SJCRH30 (cell line): ENCODE measurements at regions not wholly inside any gene's neighbourhood (a gene's known extent, or its start where the extent isn't known, plus 50 kb on each side); places are given as distances from the start of the nearest gene placed in this dataset.
A peak's percentile ranks its signal among the peaks of the same experiment; 100 is the strongest.

ENCODE experiments used
- DNase-seq, 2 experiments: peaks; one replicate each; pipeline ENCODE4 v3.0.0-alpha.2; 2015 to 2020
- H3K27ac ChIP-seq: fragments of 250-450 bp; sonication (Bioruptor Pico); 2 replicates; pipeline ENCODE4 v1.5.1; 2020; ENCODE audit warnings: mild to moderate bottlenecking, moderate library complexity
- H3K27me3 ChIP-seq: fragments of 250-450 bp; sonication (Bioruptor Pico); 2 replicates; pipeline ENCODE4 v1.5.1; 2020; ENCODE audit warnings: mild to moderate bottlenecking, moderate library complexity
- H3K36me3 ChIP-seq: fragments of 250-450 bp; sonication (Bioruptor Pico); 2 replicates; pipeline ENCODE4 v1.5.1; 2020; ENCODE audit warnings: mild to moderate bottlenecking, moderate library complexity
- H3K4me1 ChIP-seq: fragments of 250-450 bp; sonication (Bioruptor Pico); 2 replicates; pipeline ENCODE4 v1.5.1; 2020; ENCODE audit warnings: mild to moderate bottlenecking, moderate library complexity
- H3K4me3 ChIP-seq: fragments of 250-450 bp; sonication (Bioruptor Pico); 2 replicates; pipeline ENCODE4 v1.5.1; 2020; ENCODE audit warnings: mild to moderate bottlenecking, moderate library complexity
- H3K9me3 ChIP-seq: fragments of 250-450 bp; sonication (Bioruptor Pico); replicated peaks from 2 replicates; pipeline ENCODE4 v1.5.1; 2020; ENCODE audit warnings: mild to moderate bottlenecking, moderate library complexity

GRCh38 chr1:239806897-239807296, 284.8 kb upstream of the FMN2 start:
- Histone ChIP-seq H3K4me3 (no peak overlapping the region), H3K27ac (no peak overlapping the region), H3K36me3 (no peaks in the 10 kb centered on the region), H3K9me3 (no peaks in the 10 kb centered on the region), H3K4me1 (peaks cover 21% of the 10 kb centered on the region), H3K27me3 (no peaks in the 10 kb centered on the region)
- no peak for DNase-seq

DNA sequence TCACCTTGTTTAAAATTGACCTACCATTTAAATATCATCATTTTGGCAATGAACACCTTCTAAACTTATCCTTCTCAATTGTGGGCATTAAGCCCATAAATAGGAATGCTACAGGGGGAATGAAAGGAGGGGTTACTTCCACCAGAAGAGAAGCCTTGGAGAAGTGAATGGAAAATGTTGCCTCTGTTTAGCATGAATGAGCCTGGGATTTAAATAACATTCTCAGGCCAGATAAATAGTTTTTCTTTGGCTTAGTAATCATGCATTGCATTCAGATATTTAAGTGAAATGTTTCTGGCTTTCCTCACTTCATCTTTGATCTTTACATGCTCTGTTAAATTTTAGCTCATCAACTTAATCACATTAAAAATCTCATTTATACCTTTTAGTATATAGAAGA, 284.3 kb upstream of the FMN2 start:
- H3K9me3 ChIP-seq: no peaks in the 10 kb centered on the region
- H3K36me3 ChIP-seq: no peaks in the 10 kb centered on the region
- no peak overlapping the region for H3K4me3 ChIP-seq
- H3K27me3 ChIP-seq: no peaks in the 10 kb centered on the region
- H3K27ac ChIP-seq: no peak overlapping the region
- DNase-seq: no peak
- peaks cover 26% of the 10 kb centered on the region for H3K4me1 ChIP-seq

DNA sequence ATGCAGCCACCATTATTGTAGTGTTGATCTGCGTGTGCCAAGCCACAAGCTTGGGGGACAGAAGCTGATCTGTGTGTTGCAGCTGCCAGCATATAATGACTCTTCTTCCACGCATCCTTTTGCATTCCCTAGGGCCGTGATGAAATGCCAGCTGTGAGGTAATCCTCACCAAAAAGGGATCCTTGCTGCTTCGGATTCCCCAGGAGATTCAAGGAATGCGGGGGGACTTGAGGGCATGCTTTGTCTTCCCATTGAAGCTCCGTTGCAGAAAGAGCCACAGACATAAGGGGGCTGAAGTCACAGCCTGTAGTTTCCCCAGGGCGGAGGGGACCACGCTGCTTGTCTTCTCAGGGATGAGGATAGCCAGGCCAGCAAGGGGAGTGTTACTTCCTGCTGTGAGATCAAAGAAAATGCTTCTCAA, 281.6 kb upstream of the FMN2 start:
- no peaks in the 10 kb centered on the region for H3K36me3 ChIP-seq
- H3K4me3 ChIP-seq: no peak overlapping the region
- peaks cover 34% of the 10 kb centered on the region for H3K4me1 ChIP-seq
- peak overlapping the region; percentile 96 for H3K27ac ChIP-seq
- peak; percentile 95 to 97 for DNase-seq
- H3K27me3 ChIP-seq: no peaks in the 10 kb centered on the region
- H3K9me3 ChIP-seq: no peaks in the 10 kb centered on the region

DNA sequence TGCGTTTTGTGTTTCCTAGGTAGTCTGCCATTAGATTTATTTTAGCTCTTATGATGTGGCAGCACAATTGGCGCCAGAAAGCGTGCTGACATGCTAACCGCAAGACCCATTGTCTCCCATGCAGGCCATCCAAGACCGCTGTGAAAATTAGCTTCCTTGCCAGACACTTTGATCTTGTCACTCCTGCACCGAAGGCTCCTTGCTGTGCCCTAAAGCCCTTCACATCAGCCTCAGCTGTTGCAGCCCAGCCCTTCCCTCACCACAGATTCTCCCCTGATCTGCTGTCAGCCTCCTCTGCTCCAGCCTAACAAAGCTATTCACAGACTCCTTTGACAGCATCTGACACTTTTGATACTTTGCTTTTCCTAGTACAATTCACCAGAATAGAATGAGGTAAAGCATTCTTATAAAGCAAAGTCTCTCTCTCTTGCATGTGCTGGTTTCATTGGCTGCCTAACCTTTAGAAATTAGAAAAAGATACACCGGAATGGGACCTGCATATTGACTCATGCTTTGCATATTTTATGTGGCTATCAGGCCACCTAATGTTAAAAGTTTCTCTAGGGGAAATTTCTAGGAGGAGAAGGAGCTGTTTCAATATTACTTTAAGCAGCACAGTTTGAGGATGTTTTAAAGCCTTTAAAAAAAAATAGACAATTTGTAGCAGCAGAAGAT, 280.3 kb upstream of the FMN2 start:
- H3K27me3 ChIP-seq: no peaks in the 10 kb centered on the region

GRCh38 chr1:239812580-239812979, 279.1 kb upstream of the FMN2 start:
- H3K27me3 ChIP-seq: no peaks in the 10 kb centered on the region
- H3K36me3 ChIP-seq: no peaks in the 10 kb centered on the region
- H3K9me3 ChIP-seq: no peaks in the 10 kb centered on the region
- no peak for DNase-seq
- H3K4me3 ChIP-seq: no peak overlapping the region
- H3K27ac ChIP-seq: peak overlapping the region; percentile 96
- peaks cover 43% of the 10 kb centered on the region for H3K4me1 ChIP-seq

More for the DNA sequence above, 280.3 kb upstream of the FMN2 start:
- peak; percentile 93 to 96 for DNase-seq
- H3K27ac ChIP-seq: peak overlapping the region; percentile 96
- no peaks in the 10 kb centered on the region for H3K9me3 ChIP-seq
- H3K36me3 ChIP-seq: no peaks in the 10 kb centered on the region
- no peak overlapping the region for H3K4me3 ChIP-seq
- H3K4me1 ChIP-seq: peaks cover 42% of the 10 kb centered on the region

- H3K4me1 ChIP-seq: peaks cover 40% of the 10 kb centered on the region
- no peaks in the 10 kb centered on the region for H3K27me3 ChIP-seq
- H3K36me3 ChIP-seq: no peaks in the 10 kb centered on the region
- H3K9me3 ChIP-seq: no peaks in the 10 kb centered on the region
- H3K27ac ChIP-seq: peak overlapping the region; percentile 65
- peak overlapping the region; percentile 19 for H3K4me3 ChIP-seq
- DNase-seq: peak; percentile 73 to 81
Observed at GRCh38 chr1:239814306-239814881, 277.3 kb upstream of the FMN2 start.

DNA sequence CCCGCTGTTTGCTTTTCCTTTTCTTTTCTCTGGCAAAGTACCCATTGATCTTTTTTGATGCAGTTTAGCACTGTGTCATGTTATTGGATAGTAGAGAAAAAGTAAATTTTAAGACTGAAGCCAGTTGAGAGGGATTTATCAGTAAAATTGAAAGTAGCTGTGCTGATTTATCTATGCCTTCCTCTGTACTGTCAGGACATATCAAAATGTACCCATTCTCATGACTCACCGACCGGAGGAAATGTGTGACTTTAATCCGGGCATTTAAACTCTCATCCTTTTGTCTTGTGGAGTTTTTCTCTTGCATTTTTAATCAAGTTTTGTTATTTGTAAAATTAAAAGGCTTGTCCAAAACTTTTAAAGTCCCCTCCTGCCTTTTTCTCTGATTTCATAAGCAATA, 276.6 kb upstream of the FMN2 start:
- peaks cover 36% of the 10 kb centered on the region for H3K4me1 ChIP-seq
- no peaks in the 10 kb centered on the region for H3K36me3 ChIP-seq
- H3K27ac ChIP-seq: peak overlapping the region; percentile 65
- DNase-seq: no peak
- no peaks in the 10 kb centered on the region for H3K9me3 ChIP-seq
- H3K4me3 ChIP-seq: no peak overlapping the region; the same call in 1 of the 2 replicates
- H3K27me3 ChIP-seq: no peaks in the 10 kb centered on the region

GRCh38 chr1:239816081-239816782, 275.5 kb upstream of the FMN2 start:
- peaks cover 28% of the 10 kb centered on the region for H3K4me1 ChIP-seq
- no peak overlapping the region for H3K4me3 ChIP-seq
- no peak overlapping the region for H3K27ac ChIP-seq
- H3K36me3 ChIP-seq: no peaks in the 10 kb centered on the region
- H3K27me3 ChIP-seq: no peaks in the 10 kb centered on the region
- H3K9me3 ChIP-seq: no peaks in the 10 kb centered on the region
- peak; percentile 34 to 39 for DNase-seq

- Histone ChIP-seq H3K27me3 (no peaks in the 10 kb centered on the region), H3K27ac (no peak overlapping the region), H3K4me1 (peaks cover 18% of the 10 kb centered on the region), H3K36me3 (no peaks in the 10 kb centered on the region), H3K4me3 (no peak overlapping the region), H3K9me3 (no peaks in the 10 kb centered on the region)
- DNase-seq: no peak
Observed at GRCh38 chr1:239817276-239817675, 274.4 kb upstream of the FMN2 start.

DNA sequence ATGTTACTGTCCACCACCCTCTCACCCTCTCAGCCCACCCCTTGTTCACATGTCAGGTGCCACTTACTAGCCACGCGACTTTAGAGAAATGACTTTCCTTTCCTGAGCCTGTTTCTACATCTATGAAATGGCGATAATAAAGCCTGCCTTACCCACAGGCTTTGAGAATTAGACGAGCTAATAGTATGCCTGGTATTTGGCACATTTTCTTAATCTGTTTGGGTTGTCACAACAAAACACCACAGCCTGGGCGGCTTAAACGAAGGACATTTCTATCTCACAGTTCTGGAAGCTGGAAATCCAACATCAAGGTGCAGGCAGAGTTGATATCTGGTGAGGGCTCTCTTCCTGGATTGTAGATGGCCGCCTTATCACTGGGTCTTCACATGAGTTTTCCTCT, 273.9 kb upstream of the FMN2 start:
- Histone ChIP-seq H3K4me1 (peaks cover 13% of the 10 kb centered on the region), H3K4me3 (no peak overlapping the region), H3K27ac (no peak overlapping the region), H3K36me3 (no peaks in the 10 kb centered on the region), H3K9me3 (no peaks in the 10 kb centered on the region), H3K27me3 (no peaks in the 10 kb centered on the region)
- DNase-seq: no peak

GRCh38 chr1:239819096-239819495, 272.6 kb upstream of the FMN2 start:
- Histone ChIP-seq H3K4me3 (no peak overlapping the region), H3K27ac (no peak overlapping the region), H3K9me3 (no peaks in the 10 kb centered on the region), H3K36me3 (no peaks in the 10 kb centered on the region), H3K4me1 (peaks cover 10% of the 10 kb centered on the region), H3K27me3 (no peaks in the 10 kb centered on the region)
- DNase-seq: no peak

GRCh38 chr1:239819756-239820250, 271.9 kb upstream of the FMN2 start:
- no peaks in the 10 kb centered on the region for H3K9me3 ChIP-seq
- no peak overlapping the region for H3K4me3 ChIP-seq
- no peak overlapping the region for H3K27ac ChIP-seq
- no peak for DNase-seq
- no peaks in the 10 kb centered on the region for H3K27me3 ChIP-seq
- peaks cover 9% of the 10 kb centered on the region for H3K4me1 ChIP-seq
- H3K36me3 ChIP-seq: no peaks in the 10 kb centered on the region

DNA sequence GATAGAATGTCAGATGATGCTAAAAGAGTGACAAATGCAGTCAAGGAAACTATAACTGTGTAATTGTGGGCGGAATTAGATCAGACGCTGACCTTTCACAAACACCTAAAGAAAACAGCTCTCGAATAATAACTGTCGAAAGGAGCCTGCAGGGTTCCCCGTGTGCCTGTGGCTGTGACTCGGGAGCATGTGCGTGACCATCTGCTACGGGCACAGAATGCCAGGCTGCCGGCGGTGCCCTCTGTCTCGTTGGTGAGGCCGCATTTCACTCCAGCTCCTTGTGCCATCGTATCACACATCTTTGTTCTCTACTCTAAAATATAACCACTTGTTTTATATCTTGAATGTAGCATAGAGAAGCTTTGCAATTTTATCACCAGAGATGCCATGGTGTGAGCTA, 267.8 kb upstream of the FMN2 start:
- Histone ChIP-seq H3K27ac (no peak overlapping the region), H3K36me3 (no peaks in the 10 kb centered on the region), H3K9me3 (no peaks in the 10 kb centered on the region), H3K4me3 (no peak overlapping the region), H3K27me3 (no peaks in the 10 kb centered on the region), H3K4me1 (no peaks in the 10 kb centered on the region)
- no peak for DNase-seq

DNA sequence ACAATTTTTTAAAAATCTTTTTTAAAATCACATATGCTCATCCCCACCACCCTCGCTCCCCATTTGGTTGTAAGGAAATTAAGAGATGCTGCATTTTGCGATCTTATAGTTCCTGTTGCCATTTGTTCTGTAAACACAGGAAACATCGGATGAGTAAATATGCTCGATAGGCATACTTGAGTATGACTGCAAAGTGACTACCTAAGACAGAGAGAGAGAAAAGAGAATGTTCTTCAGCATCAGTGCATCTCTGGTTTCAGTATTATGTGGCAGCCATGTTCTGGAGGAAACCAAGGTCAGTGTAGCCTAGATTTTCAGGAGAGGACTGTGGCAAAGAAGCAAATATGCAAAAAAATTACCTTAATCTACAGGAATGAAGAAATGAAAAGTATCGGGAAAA, 265.5 kb upstream of the FMN2 start:
- H3K4me3 ChIP-seq: no peak overlapping the region
- no peaks in the 10 kb centered on the region; the same call in 1 of the 2 replicates for H3K4me1 ChIP-seq
- no peaks in the 10 kb centered on the region for H3K36me3 ChIP-seq
- H3K27ac ChIP-seq: no peak overlapping the region
- no peak for DNase-seq
- no peaks in the 10 kb centered on the region for H3K27me3 ChIP-seq
- H3K9me3 ChIP-seq: no peaks in the 10 kb centered on the region

DNA sequence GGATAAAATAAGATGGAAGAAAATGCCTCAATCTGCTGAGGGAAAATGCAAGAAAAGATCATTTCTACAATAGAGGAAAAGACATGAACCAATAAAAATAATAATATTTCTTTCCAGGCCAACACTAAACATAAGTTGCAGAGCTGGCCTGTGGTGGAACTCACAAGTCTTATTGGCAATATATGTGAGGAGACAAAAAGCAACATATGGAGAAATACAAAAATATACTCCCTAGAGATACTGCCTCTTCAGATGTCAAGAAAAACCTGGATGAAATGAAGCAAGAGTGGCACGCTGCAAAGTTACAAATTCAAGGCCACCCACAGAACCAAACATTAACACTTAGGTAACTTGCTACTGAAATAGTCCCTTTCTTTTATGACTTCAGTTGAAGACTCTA, 264.9 kb upstream of the FMN2 start:
- H3K27me3 ChIP-seq: no peaks in the 10 kb centered on the region
- no peak for DNase-seq
- H3K27ac ChIP-seq: no peak overlapping the region
- H3K36me3 ChIP-seq: no peaks in the 10 kb centered on the region
- H3K4me3 ChIP-seq: no peak overlapping the region
- H3K4me1 ChIP-seq: peaks cover 4% of the 10 kb centered on the region
- no peaks in the 10 kb centered on the region for H3K9me3 ChIP-seq
